GM18870 (cell line): ENCODE measurements at regions not wholly inside any gene's neighbourhood (a gene's known extent, or its start where the extent isn't known, plus 50 kb on each side); places are given as distances from the start of the nearest gene placed in this dataset.
A peak's percentile ranks its signal among the peaks of the same experiment; 100 is the strongest.
"Not testable (repeated sequence)": the region's sequence is repeated elsewhere in the genome, so short reads cannot be mapped to it uniquely, and the experiment has no call there.

ENCODE experiments used
- ATAC-seq: cut with Tn5 transposase; IDR thresholded peaks from one replicate; pipeline ENCODE4 v1.9.1; 2021; ENCODE audit warnings: moderate library complexity; ENCODE audit not compliant: unreplicated experiment

GRCh38 chr5:154626876-154627557 is 128.2 kb upstream of the LARP1 start:
- ATAC-seq: no peak

DNA sequence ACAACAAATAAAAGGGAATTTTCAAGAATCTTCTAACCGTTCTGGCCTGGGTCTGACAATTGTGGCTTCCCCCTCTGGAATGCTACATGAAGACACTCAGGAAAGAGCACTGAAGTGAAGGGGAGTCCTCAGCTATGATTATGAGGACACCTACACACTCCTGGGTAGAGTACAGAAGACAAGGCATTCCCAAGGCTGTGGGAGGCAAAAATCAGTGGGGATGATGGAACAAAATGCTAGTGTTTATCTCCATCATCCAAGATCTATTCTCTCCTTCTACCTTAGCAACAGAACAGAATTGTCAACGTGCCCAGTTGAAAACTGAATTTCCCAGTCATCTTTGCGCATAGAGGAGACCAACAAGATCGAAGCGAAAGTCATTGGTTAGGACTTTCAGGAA is 130.1 kb upstream of the LARP1 start:
- ATAC-seq: no peak

- ATAC-seq: no peak
These were observed 130.8 kb upstream of the LARP1 start for GRCh38 chr5:154624341-154624740.

GRCh38 chr5:154620411-154620810 is 134.8 kb upstream of the LARP1 start:
- no peak for ATAC-seq

DNA sequence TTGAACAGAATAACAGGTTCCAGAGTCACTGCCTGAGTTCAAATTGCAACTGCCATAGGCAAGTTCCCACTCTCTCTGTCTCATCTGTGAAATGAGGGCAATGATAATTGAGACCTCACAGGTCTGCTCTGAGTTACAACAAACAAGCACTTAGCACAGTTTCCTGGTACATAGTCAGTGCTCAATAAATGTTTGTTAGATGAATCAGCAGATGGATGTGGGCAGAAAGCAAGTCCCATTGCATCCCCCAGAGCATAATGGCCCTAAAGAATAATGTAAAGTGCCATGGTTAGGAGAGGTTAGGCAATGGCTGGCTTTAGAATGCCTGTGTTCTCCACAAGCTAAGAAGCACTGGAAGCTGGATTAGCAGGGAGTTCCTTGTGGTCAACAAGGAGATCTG is 136.5 kb upstream of the LARP1 start:
- no peak for ATAC-seq

DNA sequence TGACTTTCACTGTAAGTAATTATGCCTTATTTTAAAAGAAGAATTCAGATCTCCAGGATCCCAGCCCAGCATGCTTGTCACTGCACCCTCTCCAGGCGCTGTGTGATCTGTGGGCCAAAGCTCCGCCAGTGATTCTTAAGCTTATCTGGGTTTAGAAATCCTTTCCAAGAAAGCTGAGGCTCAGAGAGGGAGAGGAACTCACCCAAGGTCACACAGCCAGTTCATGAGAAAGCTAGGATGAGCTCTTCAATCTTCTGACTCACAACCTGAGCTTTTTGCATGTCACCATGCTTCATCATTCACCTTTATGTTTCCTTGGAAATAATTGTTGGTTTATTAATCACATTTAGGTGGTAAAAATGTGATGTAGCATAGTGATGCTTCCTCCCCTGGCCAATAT is 136.6 kb upstream of the HAND1 start:
- no peak for ATAC-seq

DNA sequence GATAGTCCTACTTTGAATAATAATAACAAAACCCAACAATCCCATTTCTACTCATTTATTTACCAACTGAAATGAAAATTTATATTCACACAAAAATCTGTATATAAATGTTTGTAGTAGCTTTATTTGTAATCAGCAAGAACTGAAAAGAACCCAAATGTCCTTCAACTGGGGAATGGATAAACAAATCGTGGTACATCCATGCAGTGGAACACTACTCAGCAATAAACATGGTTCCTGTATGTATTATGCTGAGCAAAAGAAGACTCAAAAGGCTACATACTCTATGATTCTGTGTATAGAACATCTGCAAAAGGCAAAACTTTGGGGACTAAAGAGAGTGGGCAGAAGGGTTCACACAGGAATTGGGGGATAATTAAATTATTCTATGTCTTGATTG is 136.1 kb upstream of the HAND1 start:
- ATAC-seq: no peak

DNA sequence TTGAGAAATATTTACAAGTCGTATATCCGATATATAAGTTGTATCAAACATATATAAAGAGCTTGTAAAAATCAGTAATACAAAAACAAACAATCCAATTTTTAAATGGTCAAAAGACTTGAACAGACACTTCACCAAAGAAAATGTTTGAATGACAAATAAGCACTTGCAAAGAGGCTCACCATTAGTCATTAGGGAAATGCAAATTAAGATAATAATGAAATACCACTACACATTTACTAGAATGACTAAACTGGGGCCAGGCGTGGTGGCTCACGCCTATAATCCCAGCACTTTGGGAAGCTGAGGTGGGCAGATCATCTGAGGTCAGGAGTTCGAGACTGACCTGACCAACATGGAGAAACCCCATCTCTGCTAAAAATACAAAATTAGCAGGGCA is 134.6 kb upstream of the HAND1 start:
- no peak for ATAC-seq

- ATAC-seq: no peak
These were observed 133.3 kb upstream of the HAND1 start for GRCh38 chr5:154611341-154611767.

GRCh38 chr5:154610321-154611154 is 132.5 kb upstream of the HAND1 start:
- ATAC-seq: peak; percentile 82

GRCh38 chr5:154609251-154609650 is 131.2 kb upstream of the HAND1 start:
- ATAC-seq: no peak

DNA sequence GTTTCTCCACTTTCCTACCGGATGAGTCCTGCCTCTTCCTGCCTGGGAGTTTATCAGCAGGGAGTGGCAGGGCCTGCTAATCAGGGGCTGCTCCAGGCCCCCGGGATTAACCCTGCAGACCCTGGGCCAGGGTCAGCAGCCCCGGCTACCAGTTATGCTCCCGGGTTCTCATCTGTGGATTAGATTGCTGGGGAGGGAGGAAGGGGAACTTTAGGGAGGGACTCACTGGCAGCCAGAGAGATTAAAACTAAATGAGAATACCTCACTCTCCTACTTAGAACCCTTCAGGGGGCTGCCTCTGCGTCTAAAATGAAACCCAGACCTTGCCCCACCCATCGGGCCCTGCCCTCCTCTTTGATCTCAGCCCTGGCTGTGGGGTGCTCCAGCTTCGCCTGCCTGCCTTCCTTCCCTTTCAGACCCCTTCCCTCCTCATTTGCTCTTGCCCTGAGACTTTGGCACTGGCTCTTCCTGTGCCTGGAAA is 130.5 kb upstream of the HAND1 start:
- ATAC-seq: no peak

GRCh38 chr5:154607746-154608145 is 129.7 kb upstream of the HAND1 start:
- ATAC-seq: no peak

GRCh38 chr5:154606246-154606645 is 128.2 kb upstream of the HAND1 start:
- ATAC-seq: no peak

GRCh38 chr5:154603953-154604679 is 126.1 kb upstream of the HAND1 start:
- no peak for ATAC-seq

- no peak for ATAC-seq
These were observed 125.5 kb upstream of the HAND1 start for GRCh38 chr5:154603485-154603884.

DNA sequence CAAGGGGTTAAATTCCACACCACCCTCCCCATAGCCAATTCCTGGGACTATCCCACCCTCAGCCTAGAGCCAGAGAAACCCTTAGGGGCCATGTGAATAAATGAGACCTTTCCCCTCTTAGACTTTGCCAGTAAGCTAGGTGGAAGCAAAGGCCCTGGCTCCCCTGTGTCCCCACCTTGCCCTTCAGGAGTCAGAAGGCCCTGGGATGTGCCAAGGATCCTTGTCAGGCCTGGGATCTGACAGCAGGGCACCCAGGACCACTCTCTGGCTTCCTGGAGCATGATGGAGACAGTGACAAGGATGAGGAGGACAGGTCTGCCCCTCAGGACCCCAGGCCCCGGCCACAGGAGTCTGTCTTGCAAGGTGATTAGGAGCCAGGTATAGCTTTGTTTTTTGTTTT is 125.0 kb upstream of the HAND1 start:
- ATAC-seq: no peak

GRCh38 chr5:154601014-154601413 is 123.0 kb upstream of the HAND1 start:
- no peak for ATAC-seq

DNA sequence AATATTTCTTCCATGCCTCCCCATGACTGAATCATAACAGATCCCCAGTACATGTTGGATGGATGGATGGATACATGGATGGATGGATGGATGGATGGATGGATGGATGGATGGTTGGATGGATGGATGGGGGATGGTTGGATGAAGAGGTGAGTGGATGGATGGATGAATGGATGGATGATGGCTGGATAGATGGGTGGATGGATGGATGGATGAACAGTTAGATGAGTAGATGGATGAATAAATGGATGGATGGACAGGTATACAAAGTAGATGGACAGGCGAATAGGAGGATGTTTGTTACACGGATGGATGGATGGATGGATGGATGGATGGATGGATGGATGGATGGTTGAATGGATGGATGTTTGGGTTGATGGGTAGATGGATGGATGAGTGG is 120.0 kb upstream of the HAND1 start:
- no peak for ATAC-seq

GRCh38 chr5:154596844-154597243 is 118.8 kb upstream of the HAND1 start:
- ATAC-seq: not testable (repeated sequence)

- ATAC-seq: no peak
These were observed 117.6 kb upstream of the HAND1 start for GRCh38 chr5:154595662-154596061.

DNA sequence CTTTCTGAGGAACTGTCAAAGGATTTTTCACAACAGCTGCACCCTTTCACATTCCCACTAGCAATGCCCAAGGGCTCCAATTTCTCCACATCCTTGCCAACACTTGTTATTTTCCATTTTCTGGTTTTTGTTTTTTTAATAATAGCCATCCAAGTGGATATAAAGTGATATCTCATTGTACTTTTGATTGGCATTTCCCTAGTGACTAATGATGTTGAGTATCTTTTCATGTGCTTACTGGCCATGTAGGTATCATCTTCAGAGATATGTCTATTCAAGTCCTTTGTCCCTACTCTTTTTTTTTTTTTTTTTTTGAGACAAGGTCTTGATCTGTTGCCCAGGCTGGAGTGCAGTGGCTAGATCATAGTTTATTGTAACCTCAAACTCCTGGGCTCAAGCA is 115.8 kb upstream of the HAND1 start:
- no peak for ATAC-seq
